ENCODE measurements at regions not wholly inside any gene's neighbourhood (a gene's known extent, or its start where the extent isn't known, plus 50 kb on each side); places are given as distances from the start of the nearest gene placed in this dataset.

GRCh38 chr16:63602206-63602927 lies 1519.5 kb downstream of the CDH11 start:
- H3K36me3 ChIP-seq: no peaks in the 10 kb centered on the region
- DNase-seq (no peak), ATAC-seq (no peak)
- no peaks in the 10 kb centered on the region for H3K9me3 ChIP-seq
- H3K4me3 ChIP-seq: no peak overlapping the region
- intact Hi-C loops (cut with DNase I): no loop called here
- H3K27ac ChIP-seq: no peak overlapping the region
- no peak for TF ChIP-seq CTCF (IDR thresholded peaks at IDR 0.05)
- H3K27me3 ChIP-seq: no peaks in the 10 kb centered on the region
- H3K4me1 ChIP-seq: no peaks in the 10 kb centered on the region

- no peaks in the 10 kb centered on the region for H3K36me3 ChIP-seq
- DNase-seq (no peak), ATAC-seq (no peak)
- intact Hi-C loops (cut with DNase I): no loop called here
- no peak for TF ChIP-seq CTCF (IDR thresholded peaks at IDR 0.05)
- no peak overlapping the region for H3K4me3 ChIP-seq
- no peaks in the 10 kb centered on the region for H3K4me1 ChIP-seq
- H3K27ac ChIP-seq: no peak overlapping the region
- H3K9me3 ChIP-seq: no peaks in the 10 kb centered on the region
- H3K27me3 ChIP-seq: no peaks in the 10 kb centered on the region
Measured at GRCh38 chr16:63596716-63597115, 1525.1 kb downstream of the CDH11 start.

GRCh38 chr16:63592852-63593251 lies 1529.0 kb downstream of the CDH11 start:
- no peak for DNase-seq
- Histone ChIP-seq H3K4me3 (no peak overlapping the region), H3K27ac (no peak overlapping the region), H3K9me3 (no peaks in the 10 kb centered on the region), H3K27me3 (no peaks in the 10 kb centered on the region), H3K4me1 (no peaks in the 10 kb centered on the region), H3K36me3 (no peaks in the 10 kb centered on the region)
- no peak for TF ChIP-seq CTCF (IDR thresholded peaks at IDR 0.05)
- no peak for ATAC-seq
- intact Hi-C loops (cut with DNase I): no loop called here

GRCh38 chr16:63581570-63581969 lies 1540.3 kb downstream of the CDH11 start:
- ATAC-seq (no peak), DNase-seq (no peak)
- H3K4me3 ChIP-seq: no peak overlapping the region

GRCh38 chr16:63578791-63579190 lies 1542.6 kb upstream of the CDH8 start:
- no peak for TF ChIP-seq CTCF (IDR thresholded peaks at IDR 0.05)
- no peak for ATAC-seq
- H3K27ac ChIP-seq: no peak overlapping the region
- H3K9me3 ChIP-seq: no peaks in the 10 kb centered on the region
- H3K4me3 ChIP-seq: no peak overlapping the region
- no peaks in the 10 kb centered on the region for H3K4me1 ChIP-seq
- H3K36me3 ChIP-seq: no peaks in the 10 kb centered on the region
- H3K27me3 ChIP-seq: no peaks in the 10 kb centered on the region
- intact Hi-C loops (cut with DNase I): no loop called here
- DNase-seq: no peak

More at GRCh38 chr16:63581570-63581969, 1540.3 kb downstream of the CDH11 start:
- Histone ChIP-seq H3K27me3 (no peaks in the 10 kb centered on the region), H3K4me1 (no peaks in the 10 kb centered on the region), H3K36me3 (no peaks in the 10 kb centered on the region), H3K27ac (no peak overlapping the region), H3K9me3 (no peaks in the 10 kb centered on the region)
- TF ChIP-seq CTCF (IDR thresholded peaks at IDR 0.05): no peak
- intact Hi-C loops (cut with DNase I): no loop called here

- Histone ChIP-seq H3K9me3 (no peaks in the 10 kb centered on the region), H3K27me3 (no peaks in the 10 kb centered on the region), H3K27ac (no peak overlapping the region), H3K4me1 (no peaks in the 10 kb centered on the region), H3K36me3 (no peaks in the 10 kb centered on the region), H3K4me3 (no peak overlapping the region)
- intact Hi-C loops (cut with DNase I): no loop called here
- ATAC-seq (no peak), DNase-seq (no peak)
- TF ChIP-seq CTCF (IDR thresholded peaks at IDR 0.05): no peak
Measured at GRCh38 chr16:63577891-63578290, 1541.7 kb upstream of the CDH8 start.

Measured in upper lobe of right lung (tissue), 1 donor.